HG03354 (cell line): ENCODE measurements at regions not wholly inside any gene's neighbourhood (a gene's known extent, or its start where the extent isn't known, plus 50 kb on each side); places are given as distances from the start of the nearest gene placed in this dataset.
"Not testable (repeated sequence)": the region's sequence is repeated elsewhere in the genome, so short reads cannot be mapped to it uniquely, and the experiment has no call there.

Source experiments
- ATAC-seq: cut with Tn5 transposase; IDR thresholded peaks from one replicate; pipeline ENCODE4 v1.9.1; 2021; ENCODE audit warnings: mild to moderate bottlenecking; ENCODE audit not compliant: unreplicated experiment, poor library complexity, severe bottlenecking

GRCh38 chr10:123221418-123221817 is 67.2 kb downstream of the BUB3 start:
- ATAC-seq, result no peak

DNA sequence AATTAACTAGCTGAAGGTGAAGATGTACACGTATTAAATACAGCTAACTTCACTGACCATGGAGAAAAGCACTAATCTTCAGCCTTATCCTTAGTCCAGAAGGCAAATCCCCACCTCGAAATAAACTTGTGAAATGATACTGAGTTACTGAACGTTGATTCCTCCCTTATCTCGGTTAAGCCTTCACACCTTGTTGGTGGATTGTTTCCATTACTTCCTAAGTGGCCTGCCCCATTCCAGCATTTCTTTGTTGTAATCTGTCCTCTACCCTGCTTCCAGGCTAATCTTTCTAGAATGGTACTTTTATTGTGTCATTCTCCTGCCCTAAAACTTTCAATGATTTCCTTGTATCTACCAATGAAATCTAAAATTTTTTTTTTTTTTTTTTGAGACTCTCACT is 68.6 kb downstream of the BUB3 start:
- ATAC-seq, result no peak

DNA sequence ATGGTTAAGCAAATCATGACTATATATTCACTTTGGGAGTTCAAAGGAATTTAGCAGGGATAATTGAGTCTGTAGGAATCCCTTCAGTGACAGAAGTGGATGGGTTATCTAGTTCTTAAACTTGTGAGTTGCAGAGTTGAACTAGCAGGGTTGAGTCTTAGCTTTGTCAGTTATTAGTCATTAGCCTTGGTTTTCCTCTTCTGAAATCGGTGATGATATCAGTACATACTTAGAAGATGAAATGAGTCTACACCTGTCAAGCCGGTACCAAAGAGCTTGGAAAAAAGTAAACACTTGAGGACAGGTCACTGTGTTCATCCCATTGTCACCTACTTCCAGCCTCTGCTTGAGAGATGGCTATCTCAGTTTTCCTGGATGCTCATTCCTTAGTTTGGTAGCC is 73.5 kb downstream of the BUB3 start:
- no peak for ATAC-seq

DNA sequence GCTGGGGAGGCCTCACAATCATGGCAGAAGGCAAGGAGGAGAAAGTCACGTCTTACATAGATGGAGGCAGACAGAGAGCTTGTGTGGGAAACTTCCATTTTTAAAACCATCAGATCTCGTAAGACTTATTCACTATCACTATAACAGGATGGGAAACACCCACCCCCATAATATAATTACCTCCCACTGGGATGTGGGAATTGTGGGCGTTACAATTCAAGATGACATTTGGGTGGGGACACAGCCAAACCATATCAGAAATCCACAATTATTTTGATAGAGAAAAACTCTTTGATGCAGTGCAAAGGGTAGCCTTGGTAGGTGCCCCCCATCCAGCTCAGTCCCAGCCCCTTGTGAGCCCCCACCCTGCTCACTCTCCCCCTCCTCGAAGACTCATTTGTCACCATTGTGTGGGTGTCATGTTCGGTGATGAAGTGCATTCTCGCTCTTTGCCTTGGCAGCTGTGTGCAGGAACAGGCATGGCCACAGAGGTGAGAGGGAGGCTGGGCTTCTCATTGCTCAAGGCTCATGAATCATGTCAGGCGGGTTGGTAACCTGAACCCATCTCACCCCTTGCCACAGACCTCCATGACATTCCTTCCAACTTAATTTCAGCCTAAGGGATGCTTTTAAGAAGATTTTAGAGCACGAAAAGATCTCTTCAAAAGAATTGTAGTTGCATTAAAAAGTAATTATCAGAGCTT is 75.9 kb downstream of the BUB3 start:
- ATAC-seq, result no peak

DNA sequence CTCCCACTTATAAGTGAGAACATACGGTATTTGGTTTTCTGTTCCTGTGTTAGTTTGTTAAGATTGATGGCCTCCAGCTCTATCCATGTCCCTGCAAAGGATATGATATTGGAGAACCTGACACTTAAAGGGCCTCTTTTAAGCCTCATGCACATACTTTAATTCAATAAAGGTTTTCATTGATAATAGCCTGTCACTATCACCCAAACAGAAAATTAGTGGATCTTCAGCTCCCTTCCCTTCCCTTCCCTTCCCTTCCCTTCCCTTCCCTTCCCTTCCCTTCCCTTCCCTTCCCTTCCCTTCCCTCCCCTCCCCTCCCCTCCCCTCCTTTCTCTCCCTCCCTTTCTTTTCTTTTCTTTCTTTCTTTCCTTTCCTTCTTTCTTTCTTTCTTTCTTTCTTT is 78.7 kb downstream of the BUB3 start:
- not testable (repeated sequence) for ATAC-seq

- not testable (repeated sequence) for ATAC-seq
Measured at GRCh38 chr10:123235014-123235413, 80.8 kb downstream of the BUB3 start.

DNA sequence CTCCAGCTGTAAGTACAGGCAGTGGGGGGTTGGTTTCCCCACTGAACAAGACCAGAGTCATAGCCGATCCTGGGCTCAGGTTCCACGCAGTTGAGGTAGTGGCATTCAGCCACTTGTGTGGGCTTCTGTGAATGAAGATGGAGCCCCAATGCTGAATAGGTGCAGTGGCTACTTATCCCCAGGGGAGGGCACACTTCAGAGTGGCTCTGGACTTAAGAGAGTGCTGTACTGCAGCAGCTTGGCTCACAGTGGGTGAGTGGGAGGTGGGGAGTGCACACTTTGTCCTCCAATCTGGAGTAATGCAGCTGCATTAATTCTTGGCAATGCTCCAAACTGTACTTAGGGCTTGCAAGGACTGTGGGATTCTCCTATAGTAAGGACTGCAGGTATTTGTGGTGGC is 81.9 kb downstream of the BUB3 start:
- no peak for ATAC-seq

- no peak for ATAC-seq
Measured at GRCh38 chr10:123240250-123240649, 86.0 kb downstream of the BUB3 start.

GRCh38 chr10:123240776-123241175 is 86.6 kb downstream of the BUB3 start:
- ATAC-seq, result no peak

DNA sequence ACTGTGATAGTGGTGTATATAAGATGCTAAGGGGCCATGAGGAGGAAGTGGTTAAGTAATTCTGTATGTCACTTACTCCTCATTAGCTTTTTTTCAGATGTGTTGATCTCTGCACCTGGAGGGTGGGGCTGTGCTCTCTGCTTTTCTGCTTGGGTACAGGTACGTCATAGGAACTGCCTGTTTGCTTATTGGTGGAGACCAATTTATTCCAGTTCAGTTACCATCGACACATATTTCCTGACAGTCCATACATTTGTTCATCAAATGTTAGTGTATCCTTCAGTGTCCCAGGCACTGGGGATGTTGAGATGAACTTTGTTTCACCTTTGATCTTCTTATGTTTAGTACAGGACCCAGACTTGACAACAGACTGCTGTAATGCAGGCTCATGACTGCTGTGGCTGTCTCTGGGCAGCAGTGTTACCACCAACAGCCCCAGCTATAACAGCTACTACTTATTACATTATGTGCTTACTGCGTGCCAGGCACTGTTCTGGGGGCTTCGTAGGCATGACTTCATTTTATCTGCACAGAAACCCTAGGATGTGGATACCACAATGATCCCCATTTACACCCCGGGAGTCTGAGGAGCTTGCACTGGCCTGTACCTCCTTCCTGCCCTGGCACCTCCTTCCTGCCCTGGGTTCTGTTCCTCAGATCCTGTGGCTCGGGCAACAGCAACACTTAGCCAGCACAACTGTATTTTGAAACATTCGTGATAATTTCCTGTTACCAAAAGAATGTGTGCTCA is 87.4 kb downstream of the BUB3 start:
- peak; percentile 75 for ATAC-seq

GRCh38 chr10:123244747-123245146 is 90.5 kb downstream of the BUB3 start:
- no peak for ATAC-seq

GRCh38 chr10:123245264-123245663 is 91.1 kb downstream of the BUB3 start:
- no peak for ATAC-seq

- no peak for ATAC-seq
Measured at GRCh38 chr10:123249894-123250293, 95.7 kb downstream of the BUB3 start.

DNA sequence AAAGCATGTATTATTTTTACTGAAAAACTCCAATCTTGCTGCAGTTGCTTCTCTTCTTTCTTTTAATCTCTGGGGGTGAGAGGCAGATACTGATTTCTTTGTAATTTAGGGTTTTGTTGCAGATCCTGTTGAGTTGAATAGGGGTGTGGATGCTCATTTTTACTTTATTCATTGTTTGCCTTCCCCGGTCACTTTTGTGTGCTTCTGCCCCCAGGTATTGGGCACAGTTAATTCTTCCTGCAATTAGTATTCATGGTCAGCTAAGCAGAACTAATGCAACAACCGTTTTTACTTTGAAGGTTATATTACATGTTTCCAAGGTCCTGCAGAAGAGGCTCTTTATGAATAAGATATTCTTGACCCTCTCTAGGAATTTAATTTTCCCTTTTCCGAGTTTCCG is 96.4 kb downstream of the BUB3 start:
- ATAC-seq, result no peak

DNA sequence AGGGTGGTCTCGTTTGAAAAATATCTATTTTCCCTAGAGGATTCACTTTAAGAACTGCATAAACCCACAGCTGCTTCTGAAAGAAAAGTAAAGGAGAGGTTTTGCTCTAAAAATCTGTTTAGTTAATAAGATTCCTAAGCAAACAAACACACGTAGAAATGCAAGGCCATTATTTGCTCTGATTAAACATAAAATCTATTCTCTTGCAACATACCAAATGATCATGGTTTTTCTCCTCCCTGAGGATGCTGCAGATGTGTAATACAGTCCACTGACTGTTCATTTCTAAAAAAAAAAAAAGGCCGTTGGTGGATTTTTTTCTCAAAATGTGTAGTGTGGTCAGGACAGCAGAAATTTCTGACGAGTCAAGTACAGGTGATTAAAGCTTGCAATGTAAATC is 98.6 kb downstream of the BUB3 start:
- ATAC-seq, result no peak

- ATAC-seq, result not testable (repeated sequence)
Measured at GRCh38 chr10:123254343-123254742, 100.1 kb downstream of the BUB3 start.

GRCh38 chr10:123257904-123258456 is 103.8 kb downstream of the BUB3 start:
- no peak for ATAC-seq

- ATAC-seq, result no peak
Measured at GRCh38 chr10:123259081-123259480, 104.9 kb downstream of the BUB3 start.

- no peak for ATAC-seq
Measured at GRCh38 chr10:123259791-123260190, 105.6 kb downstream of the BUB3 start.

DNA sequence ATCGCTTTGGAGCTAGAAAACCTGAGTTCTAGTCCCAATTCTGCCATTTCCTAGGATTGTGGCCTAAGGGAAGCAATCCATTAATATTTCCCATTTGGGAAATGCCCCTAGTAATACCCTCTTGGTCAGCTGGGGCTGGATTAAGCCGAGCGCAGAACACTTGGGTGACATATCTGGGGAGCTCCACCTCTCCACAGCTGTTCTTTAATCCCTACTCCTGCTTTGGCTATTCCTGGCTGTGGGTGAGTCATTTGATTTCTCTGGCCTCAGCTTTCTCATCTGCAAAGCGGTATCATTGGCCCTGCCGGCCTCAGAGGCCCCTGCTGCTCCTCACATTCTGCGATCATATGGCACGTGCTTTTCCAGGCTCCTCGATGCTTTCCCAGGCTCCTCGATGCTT is 108.3 kb downstream of the BUB3 start:
- ATAC-seq, result no peak

- no peak for ATAC-seq
Measured at GRCh38 chr10:123266971-123267370, 112.8 kb downstream of the BUB3 start.
